ENCODE measurements at regions not wholly inside any gene's neighbourhood (a gene's known extent, or its start where the extent isn't known, plus 50 kb on each side); places are given as distances from the start of the nearest gene placed in this dataset.

- no peak for DNase-seq (ENCODE audit: low spot score)
These were observed 461.5 kb downstream of the RMST start for GRCh38 chr12:97924122-97924521.

- no peak for DNase-seq (ENCODE audit: low spot score)
These were observed 465.4 kb downstream of the RMST start for GRCh38 chr12:97927977-97928376.

GRCh38 chr12:97936165-97936564 lies 473.6 kb downstream of the RMST start:
- DNase-seq (ENCODE audit: low spot score), result no peak

- DNase-seq (ENCODE audit: low spot score), result peak; percentile 27
These were observed 475.4 kb downstream of the RMST start for GRCh38 chr12:97938031-97938430.

GRCh38 chr12:97939156-97939555 lies 476.6 kb downstream of the RMST start:
- no peak for DNase-seq (ENCODE audit: low spot score)

GRCh38 chr12:97940105-97940504 lies 477.5 kb downstream of the RMST start:
- no peak for DNase-seq (ENCODE audit: low spot score)

GRCh38 chr12:97940629-97941028 lies 478.0 kb downstream of the RMST start:
- DNase-seq (ENCODE audit: low spot score), result no peak

GRCh38 chr12:97941686-97942354 lies 479.2 kb downstream of the RMST start:
- no peak for DNase-seq (ENCODE audit: low spot score)

- DNase-seq (ENCODE audit: low spot score), result no peak
These were observed 480.8 kb downstream of the RMST start for GRCh38 chr12:97943359-97943758.

- no peak for DNase-seq (ENCODE audit: low spot score)
These were observed 482.0 kb downstream of the RMST start for GRCh38 chr12:97944576-97944975.

- no peak for DNase-seq (ENCODE audit: low spot score)
These were observed 484.1 kb downstream of the RMST start for GRCh38 chr12:97946701-97947100.

GRCh38 chr12:97948591-97948990 lies 486.0 kb downstream of the RMST start:
- no peak for DNase-seq (ENCODE audit: low spot score)

- no peak for DNase-seq (ENCODE audit: low spot score)
These were observed 488.6 kb downstream of the RMST start for GRCh38 chr12:97951239-97951638.

GRCh38 chr12:97951717-97952116 lies 489.1 kb downstream of the RMST start:
- no peak for DNase-seq (ENCODE audit: low spot score)

GRCh38 chr12:97957109-97957508 lies 494.5 kb downstream of the RMST start:
- no peak for DNase-seq (ENCODE audit: low spot score)

GRCh38 chr12:97960225-97960624 lies 497.6 kb downstream of the RMST start:
- DNase-seq (ENCODE audit: low spot score), result no peak

GRCh38 chr12:97960741-97961608 lies 498.4 kb downstream of the RMST start:
- DNase-seq (ENCODE audit: low spot score), result no peak

- no peak for DNase-seq (ENCODE audit: low spot score)
These were observed 505.2 kb downstream of the RMST start for GRCh38 chr12:97967831-97968230.

GRCh38 chr12:97968641-97969197 lies 506.1 kb downstream of the RMST start:
- DNase-seq (ENCODE audit: low spot score), result peak; percentile 3

- no peak for DNase-seq (ENCODE audit: low spot score)
These were observed 515.3 kb downstream of the RMST start for GRCh38 chr12:97977870-97978405.

GRCh38 chr12:97982684-97983083 lies 520.1 kb downstream of the RMST start:
- no peak for DNase-seq (ENCODE audit: low spot score)

- no peak for DNase-seq (ENCODE audit: low spot score)
These were observed 521.2 kb downstream of the RMST start for GRCh38 chr12:97983796-97984195.

- DNase-seq (ENCODE audit: low spot score), result no peak
These were observed 521.8 kb downstream of the RMST start for GRCh38 chr12:97984436-97984835.

Measured in putamen (tissue), 1 donor.